MM.1S (cell line): ENCODE measurements at regions not wholly inside any gene's neighbourhood (a gene's known extent, or its start where the extent isn't known, plus 50 kb on each side); places are given as distances from the start of the nearest gene placed in this dataset.

ENCODE experiments used
- DNase-seq: peaks from one replicate; pipeline ENCODE4 v3.0.0-alpha.2; 2015
- H2AFZ ChIP-seq: fragments of 300-600 bp; sonication (generic); 2 replicates; pipeline ENCODE4 v1.6.0; 2016; ENCODE audit warnings: antibody characterized with exemption, low read length
- H3F3A ChIP-seq: fragments of 300-600 bp; sonication (generic); 2 replicates; pipeline ENCODE4 v1.6.1; 2016; ENCODE audit warnings: mild to moderate bottlenecking, antibody characterized with exemption, low read length, moderate library complexity, mixed read lengths; ENCODE audit not compliant: insufficient read depth
- H3K27ac ChIP-seq: fragments of 300-600 bp; sonication (generic); 2 replicates; pipeline ENCODE4 v1.5.1; 2016; ENCODE audit warnings: mild to moderate bottlenecking, low read length
- H3K27me3 ChIP-seq: fragments of 300-600 bp; sonication (generic); replicated peaks from 2 replicates; pipeline ENCODE4 v1.6.0; 2016; ENCODE audit warnings: low read length; ENCODE audit not compliant: insufficient read depth
- H3K36me3 ChIP-seq: fragments of 300-600 bp; sonication (generic); replicated peaks from 2 replicates; pipeline ENCODE4 v1.6.1; 2016; ENCODE audit warnings: mild to moderate bottlenecking, low read length, mixed read lengths; ENCODE audit not compliant: insufficient read depth
- H3K4me1 ChIP-seq: fragments of 300-600 bp; sonication (generic); 2 replicates; pipeline ENCODE4 v1.6.1; 2016; ENCODE audit warnings: low read length, mixed read lengths
- H3K4me2 ChIP-seq: fragments of 300-600 bp; sonication (generic); 2 replicates; pipeline ENCODE4 v1.6.0; 2016; ENCODE audit warnings: low read depth, low read length
- H3K4me3 ChIP-seq: fragments of 300-600 bp; sonication (generic); 2 replicates; pipeline ENCODE4 v1.5.1; 2016; ENCODE audit warnings: low read length, mixed read lengths
- H3K79me2 ChIP-seq: fragments of 300-600 bp; sonication (generic); 2 replicates; pipeline ENCODE4 v1.6.1; 2016; ENCODE audit warnings: mixed run types, low read length, mixed read lengths
- H3K9ac ChIP-seq: fragments of 300-600 bp; sonication (generic); 2 replicates; pipeline ENCODE4 v1.6.1; 2016; ENCODE audit warnings: low read length, mixed read lengths
- H3K9me2 ChIP-seq: fragments of 300-600 bp; sonication (generic); replicated peaks from 2 replicates; pipeline ENCODE4 v1.6.1; 2016; ENCODE audit warnings: mild to moderate bottlenecking, low read length, mixed read lengths; ENCODE audit not compliant: insufficient read depth
- H3K9me3 ChIP-seq: fragments of 300-600 bp; sonication (generic); replicated peaks from 2 replicates; pipeline ENCODE4 v1.6.1; 2016; ENCODE audit warnings: mild to moderate bottlenecking, low read length, mixed read lengths; ENCODE audit not compliant: insufficient read depth
- H4K20me1 ChIP-seq: fragments of 300-600 bp; sonication (generic); 2 replicates; pipeline ENCODE4 v1.6.1; 2016; ENCODE audit warnings: mild to moderate bottlenecking, low read length, moderate library complexity, mixed read lengths; ENCODE audit not compliant: insufficient read depth
- EZH2 ChIP-seq: fragments of 300-600 bp; sonication (generic); optimal IDR thresholded peaks from 2 replicates; pipeline ENCODE3; 2017; ENCODE audit warnings: low read depth, mild to moderate bottlenecking, antibody characterized with exemption, low read length, mixed read lengths
- EZH2phosphoT487 ChIP-seq: fragments of 300-600 bp; sonication (generic); IDR thresholded peaks from 2 replicates; pipeline ENCODE4 v1.6.1; 2018; ENCODE audit warnings: antibody characterized with exemption, low read length
- TF ChIP-seq, protein P1 (sequence below): fragments of 300-600 bp; sonication (generic); IDR thresholded peaks from 2 replicates; pipeline ENCODE4 v1.5.1; 2016; ENCODE audit warnings: antibody characterized with exemption, low read length, mixed read lengths

DNA sequence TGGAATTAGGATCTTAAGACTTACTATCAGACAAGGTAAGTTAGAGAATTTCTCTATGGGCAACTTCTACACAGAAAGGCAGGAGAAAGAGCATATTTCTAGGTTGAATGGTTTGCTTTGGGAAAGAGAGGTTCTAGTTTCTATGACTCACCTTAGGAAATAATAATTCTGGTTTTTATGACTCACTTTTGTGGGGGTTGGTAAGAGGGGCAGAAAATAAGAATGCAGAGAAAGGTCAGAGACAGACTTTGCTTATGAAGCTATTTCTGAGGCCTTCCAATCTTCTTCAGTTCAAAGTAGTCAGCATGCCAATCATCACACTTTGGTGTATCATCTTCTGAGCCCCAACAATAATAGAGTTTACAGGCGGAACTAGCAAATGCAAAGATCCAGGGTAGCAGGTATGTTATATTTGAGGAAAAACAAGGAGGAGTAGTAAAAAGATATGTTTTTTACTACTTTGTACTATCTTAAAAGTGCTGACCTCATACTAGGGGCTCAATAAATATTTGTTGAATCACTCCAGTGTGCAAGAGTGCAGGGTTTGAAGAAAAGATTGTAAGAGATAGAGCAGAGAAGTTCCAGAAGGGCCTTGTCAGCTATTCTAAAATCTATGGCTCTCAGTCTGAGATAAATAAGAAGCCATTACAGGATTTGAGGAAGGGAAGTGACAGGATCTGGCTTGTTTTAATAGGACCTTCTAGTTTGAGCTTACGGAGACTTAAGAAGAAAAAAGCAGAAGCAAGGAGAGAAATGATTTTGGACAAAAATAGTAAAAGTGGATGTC is 56.7 kb upstream of the LRFN5 start:
- Histone ChIP-seq H4K20me1 (no peaks in the 10 kb centered on the region), H3F3A (no peaks in the 10 kb centered on the region), H3K36me3 (no peaks in the 10 kb centered on the region), H3K4me2 (no peak overlapping the region), H3K27ac (no peak overlapping the region), H3K9me2 (no peaks in the 10 kb centered on the region), H3K9ac (no peak overlapping the region), H3K4me3 (no peak overlapping the region), H3K9me3 (no peaks in the 10 kb centered on the region), H2AFZ (no peak overlapping the region), H3K4me1 (no peaks in the 10 kb centered on the region), H3K27me3 (no peaks in the 10 kb centered on the region), H3K79me2 (no peaks in the 10 kb centered on the region)
- no peak for DNase-seq
- no peak for TF ChIP-seq EZH2
- no peak for TF ChIP-seq EZH2phosphoT487
- TF ChIP-seq, protein P1, sequence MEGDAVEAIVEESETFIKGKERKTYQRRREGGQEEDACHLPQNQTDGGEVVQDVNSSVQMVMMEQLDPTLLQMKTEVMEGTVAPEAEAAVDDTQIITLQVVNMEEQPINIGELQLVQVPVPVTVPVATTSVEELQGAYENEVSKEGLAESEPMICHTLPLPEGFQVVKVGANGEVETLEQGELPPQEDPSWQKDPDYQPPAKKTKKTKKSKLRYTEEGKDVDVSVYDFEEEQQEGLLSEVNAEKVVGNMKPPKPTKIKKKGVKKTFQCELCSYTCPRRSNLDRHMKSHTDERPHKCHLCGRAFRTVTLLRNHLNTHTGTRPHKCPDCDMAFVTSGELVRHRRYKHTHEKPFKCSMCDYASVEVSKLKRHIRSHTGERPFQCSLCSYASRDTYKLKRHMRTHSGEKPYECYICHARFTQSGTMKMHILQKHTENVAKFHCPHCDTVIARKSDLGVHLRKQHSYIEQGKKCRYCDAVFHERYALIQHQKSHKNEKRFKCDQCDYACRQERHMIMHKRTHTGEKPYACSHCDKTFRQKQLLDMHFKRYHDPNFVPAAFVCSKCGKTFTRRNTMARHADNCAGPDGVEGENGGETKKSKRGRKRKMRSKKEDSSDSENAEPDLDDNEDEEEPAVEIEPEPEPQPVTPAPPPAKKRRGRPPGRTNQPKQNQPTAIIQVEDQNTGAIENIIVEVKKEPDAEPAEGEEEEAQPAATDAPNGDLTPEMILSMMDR: no peak

DNA sequence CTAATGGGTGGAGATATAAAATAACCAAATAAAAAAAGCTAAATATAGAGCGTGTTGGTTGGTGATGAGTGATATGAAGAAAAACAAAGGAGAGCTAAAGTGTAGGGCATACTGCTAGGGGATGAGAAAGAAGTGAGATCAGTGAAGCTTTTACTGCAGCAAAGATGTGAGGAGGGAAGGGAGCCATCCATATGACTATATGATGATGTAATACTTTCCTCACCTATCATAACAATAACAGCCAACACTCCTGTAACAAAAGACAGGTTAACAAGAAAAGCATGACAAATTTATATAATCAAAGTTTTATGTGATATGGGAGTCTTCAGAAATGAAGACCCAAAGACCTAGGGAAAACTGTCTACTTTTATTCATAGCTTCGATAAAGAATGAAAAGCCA is 57.4 kb upstream of the LRFN5 start:
- H3K9ac ChIP-seq: no peak overlapping the region
- no peaks in the 10 kb centered on the region for H3K9me3 ChIP-seq
- no peak overlapping the region for H3K27ac ChIP-seq
- no peaks in the 10 kb centered on the region for H3K27me3 ChIP-seq
- no peaks in the 10 kb centered on the region for H4K20me1 ChIP-seq
- no peaks in the 10 kb centered on the region for H3F3A ChIP-seq
- no peaks in the 10 kb centered on the region for H3K9me2 ChIP-seq
- H3K36me3 ChIP-seq: no peaks in the 10 kb centered on the region
- no peak overlapping the region for H2AFZ ChIP-seq
- H3K4me1 ChIP-seq: no peaks in the 10 kb centered on the region
- H3K4me2 ChIP-seq: no peak overlapping the region
- DNase-seq: no peak
- no peaks in the 10 kb centered on the region for H3K79me2 ChIP-seq
- TF ChIP-seq EZH2phosphoT487: no peak
- TF ChIP-seq, protein P1: no peak
- TF ChIP-seq EZH2: no peak
- no peak overlapping the region for H3K4me3 ChIP-seq

DNA sequence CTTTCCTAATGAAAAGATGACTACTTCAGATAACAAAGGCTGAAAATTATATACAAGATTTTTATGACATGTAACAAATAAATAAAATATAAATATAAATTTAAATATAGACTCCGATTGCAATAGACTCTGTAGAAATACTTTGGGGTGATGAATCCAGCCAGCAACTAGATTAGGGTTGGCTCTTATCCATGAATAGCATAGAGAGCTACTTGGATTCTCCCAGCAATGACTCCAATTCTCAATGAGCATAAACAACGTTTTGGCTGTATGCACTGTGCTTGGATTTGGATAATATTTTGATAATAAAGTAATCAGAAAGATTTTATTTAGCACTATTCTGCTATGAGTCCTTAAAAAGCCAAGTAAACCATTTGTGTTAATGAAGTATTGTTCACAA is 58.0 kb upstream of the LRFN5 start:
- no peak overlapping the region for H3K4me3 ChIP-seq
- H3K27me3 ChIP-seq: no peaks in the 10 kb centered on the region
- no peak overlapping the region for H3K9ac ChIP-seq
- H3K27ac ChIP-seq: no peak overlapping the region
- no peaks in the 10 kb centered on the region for H3K4me1 ChIP-seq
- no peak overlapping the region for H3K4me2 ChIP-seq
- no peaks in the 10 kb centered on the region for H4K20me1 ChIP-seq
- H3K79me2 ChIP-seq: no peaks in the 10 kb centered on the region
- no peaks in the 10 kb centered on the region for H3K36me3 ChIP-seq
- H3K9me3 ChIP-seq: no peaks in the 10 kb centered on the region
- H3F3A ChIP-seq: no peaks in the 10 kb centered on the region
- no peak for DNase-seq
- H3K9me2 ChIP-seq: no peaks in the 10 kb centered on the region
- H2AFZ ChIP-seq: no peak overlapping the region
- TF ChIP-seq, protein P1: no peak
- TF ChIP-seq EZH2phosphoT487: no peak
- no peak for TF ChIP-seq EZH2
